WERI-Rb-1 (cell line): ENCODE measurements at regions not wholly inside any gene's neighbourhood (a gene's known extent, or its start where the extent isn't known, plus 50 kb on each side); places are given as distances from the start of the nearest gene placed in this dataset.
"Not testable (repeated sequence)": the region's sequence is repeated elsewhere in the genome, so short reads cannot be mapped to it uniquely, and the experiment has no call there.

Source experiments
- DNase-seq: peaks from one replicate; pipeline ENCODE4 v3.0.0-alpha.2; 2020
- H3K27ac ChIP-seq: fragments of 250-450 bp; sonication (Bioruptor Pico); 2 replicates; pipeline ENCODE4 v1.5.1; 2020; ENCODE audit warnings: mild to moderate bottlenecking, moderate library complexity
- H3K27me3 ChIP-seq: fragments of 250-450 bp; sonication (Bioruptor Pico); 2 replicates; pipeline ENCODE4 v1.5.1; 2021; ENCODE audit warnings: mild to moderate bottlenecking, low read depth, moderate library complexity; ENCODE audit not compliant: insufficient read depth, severe bottlenecking
- H3K36me3 ChIP-seq: fragments of 250-450 bp; sonication (Bioruptor Pico); 2 replicates; pipeline ENCODE4 v1.5.1; 2020; ENCODE audit warnings: mild to moderate bottlenecking, moderate library complexity
- H3K4me3 ChIP-seq: 2 replicates; pipeline ENCODE4 v1.5.1; 2011; ENCODE audit warnings: low read depth, mild to moderate bottlenecking, control low read depth, low read length
- H3K9me3 ChIP-seq: fragments of 250-450 bp; sonication (Bioruptor Pico); 2 replicates; pipeline ENCODE4 v1.5.1; 2021; ENCODE audit warnings: mild to moderate bottlenecking, moderate library complexity; ENCODE audit not compliant: severe bottlenecking
- TF ChIP-seq, protein P1 (sequence below): IDR thresholded peaks from 2 replicates; pipeline ENCODE4 v1.5.1; 2011; ENCODE audit warnings: low read depth, mild to moderate bottlenecking, control low read depth, inconsistent platforms, low read length

- TF ChIP-seq, protein P1, sequence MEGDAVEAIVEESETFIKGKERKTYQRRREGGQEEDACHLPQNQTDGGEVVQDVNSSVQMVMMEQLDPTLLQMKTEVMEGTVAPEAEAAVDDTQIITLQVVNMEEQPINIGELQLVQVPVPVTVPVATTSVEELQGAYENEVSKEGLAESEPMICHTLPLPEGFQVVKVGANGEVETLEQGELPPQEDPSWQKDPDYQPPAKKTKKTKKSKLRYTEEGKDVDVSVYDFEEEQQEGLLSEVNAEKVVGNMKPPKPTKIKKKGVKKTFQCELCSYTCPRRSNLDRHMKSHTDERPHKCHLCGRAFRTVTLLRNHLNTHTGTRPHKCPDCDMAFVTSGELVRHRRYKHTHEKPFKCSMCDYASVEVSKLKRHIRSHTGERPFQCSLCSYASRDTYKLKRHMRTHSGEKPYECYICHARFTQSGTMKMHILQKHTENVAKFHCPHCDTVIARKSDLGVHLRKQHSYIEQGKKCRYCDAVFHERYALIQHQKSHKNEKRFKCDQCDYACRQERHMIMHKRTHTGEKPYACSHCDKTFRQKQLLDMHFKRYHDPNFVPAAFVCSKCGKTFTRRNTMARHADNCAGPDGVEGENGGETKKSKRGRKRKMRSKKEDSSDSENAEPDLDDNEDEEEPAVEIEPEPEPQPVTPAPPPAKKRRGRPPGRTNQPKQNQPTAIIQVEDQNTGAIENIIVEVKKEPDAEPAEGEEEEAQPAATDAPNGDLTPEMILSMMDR, result no peak
- peaks cover 3% of the 10 kb centered on the region for H3K9me3 ChIP-seq
Measured at GRCh38 chr6:97347111-97347510, 64.1 kb upstream of the MMS22L start.

GRCh38 chr6:97361286-97361685, 78.3 kb upstream of the MMS22L start:
- TF ChIP-seq, protein P1, result no peak
- no peak for DNase-seq
- Histone ChIP-seq H3K27me3 (no peaks in the 10 kb centered on the region), H3K36me3 (no peaks in the 10 kb centered on the region), H3K27ac (no peak overlapping the region), H3K9me3 (no peaks in the 10 kb centered on the region), H3K4me3 (no peak overlapping the region)

More at GRCh38 chr6:97347111-97347510, 64.1 kb upstream of the MMS22L start:
- no peaks in the 10 kb centered on the region for H3K27me3 ChIP-seq
- no peak for DNase-seq
- no peak overlapping the region for H3K27ac ChIP-seq
- H3K36me3 ChIP-seq, result no peaks in the 10 kb centered on the region
- no peak overlapping the region for H3K4me3 ChIP-seq

DNA sequence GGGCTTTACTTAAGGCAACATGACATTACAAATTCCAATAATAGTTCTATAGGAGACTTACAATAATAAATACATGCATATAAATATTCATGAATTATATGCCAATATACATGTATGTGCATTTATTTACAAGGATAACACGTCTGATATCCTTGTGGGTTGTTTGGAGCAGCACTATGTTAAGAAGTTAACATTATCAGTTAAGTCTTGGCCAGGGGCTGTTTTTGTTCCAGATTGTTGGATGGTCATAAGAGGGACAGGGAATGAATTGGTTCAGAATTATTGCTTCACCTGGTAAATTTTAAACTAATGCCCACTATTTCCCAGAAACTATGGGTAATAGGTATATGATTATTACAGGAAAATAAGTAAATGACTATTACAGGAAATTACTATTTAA, 81.3 kb upstream of the MMS22L start:
- H3K9me3 ChIP-seq, result no peaks in the 10 kb centered on the region
- no peak overlapping the region for H3K27ac ChIP-seq
- H3K4me3 ChIP-seq, result no peak overlapping the region

GRCh38 chr6:97382071-97382470, 99.1 kb upstream of the MMS22L start:
- not testable (repeated sequence) for H3K27me3 ChIP-seq, H3K4me3 ChIP-seq, H3K36me3 ChIP-seq, DNase-seq, H3K9me3 ChIP-seq, H3K27ac ChIP-seq

More for the DNA sequence above, 81.3 kb upstream of the MMS22L start:
- DNase-seq, result no peak
- TF ChIP-seq, protein P1, result no peak
- H3K36me3 ChIP-seq, result no peaks in the 10 kb centered on the region
- no peaks in the 10 kb centered on the region for H3K27me3 ChIP-seq

- Histone ChIP-seq H3K36me3 (no peaks in the 10 kb centered on the region), H3K9me3 (no peaks in the 10 kb centered on the region), H3K4me3 (no peak overlapping the region), H3K27me3 (no peaks in the 10 kb centered on the region), H3K27ac (no peak overlapping the region)
- DNase-seq, result peak; percentile 9
- TF ChIP-seq, protein P1, result no peak
Measured at GRCh38 chr6:97392735-97393134, 109.7 kb upstream of the MMS22L start.

DNA sequence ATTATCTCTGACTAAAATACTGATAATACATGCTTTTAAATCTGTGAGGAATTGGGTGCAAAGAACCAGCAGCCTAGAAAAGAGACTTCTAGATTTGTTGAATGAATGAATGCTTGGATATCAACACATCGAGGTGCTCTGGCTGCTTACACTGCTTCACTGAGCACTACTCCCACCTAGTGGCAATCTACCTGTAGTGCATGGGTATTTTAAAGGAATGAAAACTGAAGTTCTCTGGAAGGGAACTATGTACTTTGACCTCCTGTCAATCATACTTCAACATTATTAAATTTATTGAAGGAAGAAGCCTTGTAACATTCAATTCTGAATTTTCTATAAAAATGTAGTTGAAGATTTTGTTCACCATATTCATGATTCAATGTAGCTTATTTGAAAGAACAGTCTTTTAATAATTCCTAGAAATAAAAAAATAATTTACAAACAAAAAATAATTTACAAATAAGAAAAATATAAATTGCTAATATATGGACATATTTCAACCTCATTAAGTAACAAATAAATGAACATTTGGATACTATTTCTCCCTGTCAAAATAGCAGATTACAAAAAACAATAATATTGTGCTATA, 111.2 kb upstream of the MMS22L start:
- no peaks in the 10 kb centered on the region for H3K36me3 ChIP-seq
- no peak overlapping the region for H3K4me3 ChIP-seq
- DNase-seq, result peak; percentile 59
- no peaks in the 10 kb centered on the region for H3K27me3 ChIP-seq
- no peak overlapping the region for H3K27ac ChIP-seq
- no peaks in the 10 kb centered on the region for H3K9me3 ChIP-seq
- TF ChIP-seq, protein P1, result peak; percentile 70
